Fibroblast of lung (primary cell): ENCODE measurements at regions not wholly inside any gene's neighbourhood (a gene's known extent, or its start where the extent isn't known, plus 50 kb on each side); places are given as distances from the start of the nearest gene placed in this dataset.

Experiments
- DNase-seq, 2 donors: peaks; one replicate each; pipeline versions ENCODE4 v3.0.0 to v3.0.0-alpha.2; 2010; ENCODE audit warnings: low read depth in 2 of 2
- H2AFZ ChIP-seq: 2 replicates; pipeline ENCODE4 v1.5.1; 2012; ENCODE audit warnings: low read length, control low read depth, inconsistent platforms
- H3K27ac ChIP-seq: 2 replicates; pipeline ENCODE4 v1.5.1; 2011; ENCODE audit warnings: low read length, control low read depth; ENCODE audit not compliant: insufficient read depth
- H3K27me3 ChIP-seq: 2 replicates; pipeline ENCODE4 v1.5.1; 2011; ENCODE audit warnings: mild to moderate bottlenecking, low read length; ENCODE audit not compliant: control insufficient read depth, insufficient read depth
- H3K36me3 ChIP-seq: 2 replicates; pipeline ENCODE4 v1.5.1; 2011; ENCODE audit warnings: low read length; ENCODE audit not compliant: control insufficient read depth, insufficient read depth
- H3K4me1 ChIP-seq: 2 replicates; pipeline ENCODE4 v1.5.1; 2011; ENCODE audit warnings: low read length; ENCODE audit not compliant: control insufficient read depth, insufficient read depth; ENCODE audit errors: extremely low read depth
- H3K4me2 ChIP-seq: 2 replicates; pipeline ENCODE4 v1.5.1; 2011; ENCODE audit warnings: low read length, control low read depth; ENCODE audit not compliant: insufficient read depth; ENCODE audit errors: extremely low read depth
- H3K4me3 ChIP-seq, 4 experiments: fragments of 200-600 bp in 1 of 4; sonication (generic) in 1 of 4; replicated peaks in 1 of 4; 2 replicates each; pipeline ENCODE4 v1.5.1; 2011 to 2016; ENCODE audit warnings: low read length in 4 of 4, low read depth in 3 of 4, mild to moderate bottlenecking in 3 of 4, control low read depth in 2 of 4, inconsistent platforms in 1 of 4, mixed read lengths in 1 of 4; ENCODE audit not compliant: insufficient read depth in 1 of 4; ENCODE audit errors: control extremely low read depth in 1 of 4
- H3K79me2 ChIP-seq: 2 replicates; pipeline ENCODE4 v1.5.1; 2012; ENCODE audit warnings: mild to moderate bottlenecking, low read length, inconsistent platforms; ENCODE audit not compliant: control insufficient read depth, insufficient read depth
- H3K9ac ChIP-seq: 2 replicates; pipeline ENCODE4 v1.5.1; 2011; ENCODE audit warnings: mild to moderate bottlenecking, low read length, control low read depth; ENCODE audit not compliant: insufficient read depth
- H3K9me3 ChIP-seq: 2 replicates; pipeline ENCODE4 v1.5.1; 2012; ENCODE audit warnings: low read depth, low read length; ENCODE audit not compliant: control insufficient read depth, insufficient read depth
- H4K20me1 ChIP-seq: 2 replicates; pipeline ENCODE4 v1.5.1; 2011; ENCODE audit warnings: low read length; ENCODE audit not compliant: control insufficient read depth, insufficient read depth; ENCODE audit errors: extremely low read depth
- EZH2 ChIP-seq: IDR thresholded peaks from 2 replicates; pipeline ENCODE4 v1.5.1; 2012; ENCODE audit warnings: low read length, control low read depth, mild to moderate bottlenecking; ENCODE audit errors: missing control alignments
- TF ChIP-seq, protein P1 (sequence below), 2 donors: IDR thresholded peaks in 1 of 2; conservative IDR thresholded peaks in 1 of 2; 1 replicate in 1 of 2; 2 replicates in 1 of 2; pipeline ENCODE4 v1.5.1; 2011 to 2012; ENCODE audit warnings: low read length in 2 of 2, control low read depth in 1 of 2, inconsistent platforms in 1 of 2, low read depth in 1 of 2, mild to moderate bottlenecking in 1 of 2

DNA sequence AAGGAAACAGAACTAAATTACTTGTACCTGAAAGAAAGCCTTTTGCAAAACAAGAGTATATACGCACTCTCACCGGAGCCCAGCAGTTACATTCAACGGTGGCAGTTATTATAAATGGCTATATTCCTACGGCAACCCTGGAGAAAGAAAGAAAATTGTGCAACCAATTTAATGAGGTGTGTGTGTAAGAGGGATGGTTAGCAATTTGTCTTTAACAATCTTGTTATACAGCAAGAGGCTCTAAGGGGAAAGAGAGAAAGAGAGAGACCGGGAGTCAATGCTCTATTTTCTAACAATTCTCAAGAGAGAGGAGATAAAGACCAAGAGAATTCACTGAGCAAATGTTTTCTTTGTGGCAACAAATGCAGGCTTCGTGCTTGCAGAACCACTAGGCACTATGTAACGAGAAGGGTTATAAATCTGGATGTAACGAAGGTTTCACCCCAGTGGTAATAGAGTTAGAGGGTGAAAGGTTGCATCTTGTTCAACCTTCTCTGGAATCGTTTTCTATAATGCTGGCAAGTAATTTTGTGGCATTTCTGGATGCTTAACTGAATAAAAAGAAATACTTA is 359.1 kb upstream of the SPRED2 start:
- Histone ChIP-seq H3K9ac (no peak overlapping the region), H3K27me3 (no peaks in the 10 kb centered on the region), H3K36me3 (no peaks in the 10 kb centered on the region), H4K20me1 (no peaks in the 10 kb centered on the region), H3K9me3 (no peaks in the 10 kb centered on the region), H3K4me3 (no peak overlapping the region), H3K79me2 (no peaks in the 10 kb centered on the region), H3K27ac (no peak overlapping the region), H3K4me1 (no peaks in the 10 kb centered on the region), H2AFZ (no peak overlapping the region), H3K4me2 (no peak overlapping the region)
- TF ChIP-seq, protein P1, sequence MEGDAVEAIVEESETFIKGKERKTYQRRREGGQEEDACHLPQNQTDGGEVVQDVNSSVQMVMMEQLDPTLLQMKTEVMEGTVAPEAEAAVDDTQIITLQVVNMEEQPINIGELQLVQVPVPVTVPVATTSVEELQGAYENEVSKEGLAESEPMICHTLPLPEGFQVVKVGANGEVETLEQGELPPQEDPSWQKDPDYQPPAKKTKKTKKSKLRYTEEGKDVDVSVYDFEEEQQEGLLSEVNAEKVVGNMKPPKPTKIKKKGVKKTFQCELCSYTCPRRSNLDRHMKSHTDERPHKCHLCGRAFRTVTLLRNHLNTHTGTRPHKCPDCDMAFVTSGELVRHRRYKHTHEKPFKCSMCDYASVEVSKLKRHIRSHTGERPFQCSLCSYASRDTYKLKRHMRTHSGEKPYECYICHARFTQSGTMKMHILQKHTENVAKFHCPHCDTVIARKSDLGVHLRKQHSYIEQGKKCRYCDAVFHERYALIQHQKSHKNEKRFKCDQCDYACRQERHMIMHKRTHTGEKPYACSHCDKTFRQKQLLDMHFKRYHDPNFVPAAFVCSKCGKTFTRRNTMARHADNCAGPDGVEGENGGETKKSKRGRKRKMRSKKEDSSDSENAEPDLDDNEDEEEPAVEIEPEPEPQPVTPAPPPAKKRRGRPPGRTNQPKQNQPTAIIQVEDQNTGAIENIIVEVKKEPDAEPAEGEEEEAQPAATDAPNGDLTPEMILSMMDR (conservative IDR thresholded peaks at IDR 0.05 in 1 of 2, IDR thresholded peaks at IDR 0.05 in 1 of 2; ENCODE audit: low read depth in 1 of 2, low read length in 2 of 2) = no peak
- no peak for TF ChIP-seq EZH2
- no peak for DNase-seq

DNA sequence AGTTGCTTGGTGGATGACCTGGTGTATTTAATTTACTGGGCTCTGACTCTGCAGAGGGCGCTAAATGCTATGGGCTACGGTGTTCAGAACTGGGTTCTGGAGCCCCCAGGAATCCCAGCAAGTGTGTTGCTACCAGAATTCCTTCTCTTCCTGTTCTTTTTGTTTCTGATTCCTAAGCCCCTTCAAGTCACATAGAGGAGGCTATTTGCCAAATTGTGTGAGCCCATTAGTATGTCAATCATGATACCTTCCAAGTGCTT is 358.2 kb upstream of the SPRED2 start:
- Histone ChIP-seq H3K36me3 (no peaks in the 10 kb centered on the region), H3K4me3 (no peak overlapping the region), H3K4me2 (no peak overlapping the region), H3K9ac (no peak overlapping the region), H3K4me1 (no peaks in the 10 kb centered on the region), H2AFZ (no peak overlapping the region), H3K27ac (no peak overlapping the region), H3K27me3 (no peaks in the 10 kb centered on the region), H3K9me3 (no peaks in the 10 kb centered on the region), H4K20me1 (no peaks in the 10 kb centered on the region), H3K79me2 (no peaks in the 10 kb centered on the region)
- no peak for DNase-seq
- TF ChIP-seq EZH2 = no peak
- TF ChIP-seq, protein P1 (conservative IDR thresholded peaks at IDR 0.05 in 1 of 2, IDR thresholded peaks at IDR 0.05 in 1 of 2; ENCODE audit: low read depth in 1 of 2, low read length in 2 of 2) = no peak

DNA sequence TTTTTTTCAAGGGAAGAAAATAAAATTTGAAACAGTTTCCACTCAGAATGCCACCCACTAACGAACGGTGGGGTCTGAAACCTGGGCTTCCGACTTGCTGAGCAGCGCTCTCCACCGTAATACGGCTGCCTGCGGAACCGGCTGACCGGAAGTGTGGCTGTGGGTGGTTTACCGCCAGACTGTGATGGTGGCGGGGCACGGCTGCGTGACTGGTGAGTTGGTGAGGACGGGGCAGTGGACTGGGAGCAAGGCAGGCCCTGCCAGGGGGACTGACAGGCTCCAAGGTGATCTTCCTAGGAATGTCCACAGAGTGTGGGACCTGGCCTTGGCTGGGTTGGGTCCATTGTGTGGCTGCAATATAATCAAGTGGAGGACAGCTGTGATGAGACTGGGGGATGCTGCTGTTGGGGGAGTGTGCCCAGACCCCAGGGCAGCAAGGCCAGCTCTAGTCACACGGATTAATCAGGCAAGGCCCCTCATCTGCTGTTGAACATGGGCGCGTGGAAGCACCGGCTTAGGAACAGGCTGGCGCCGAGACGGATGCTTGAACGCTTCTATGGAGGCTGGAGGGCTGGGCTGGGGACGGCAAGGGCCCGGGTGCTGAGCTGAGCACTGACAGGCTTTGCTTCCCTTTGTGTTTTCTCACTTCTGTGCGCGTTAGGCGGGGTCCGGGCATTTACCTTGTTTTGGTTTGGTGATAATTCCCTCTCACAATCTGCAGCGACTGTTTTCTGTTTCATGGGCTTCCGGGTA is 357.7 kb upstream of the SPRED2 start:
- Histone ChIP-seq H3K9me3 (no peaks in the 10 kb centered on the region), H3K4me3 (no peak overlapping the region), H3K4me2 (no peak overlapping the region), H3K79me2 (no peaks in the 10 kb centered on the region), H2AFZ (no peak overlapping the region), H3K36me3 (no peaks in the 10 kb centered on the region), H3K4me1 (no peaks in the 10 kb centered on the region), H3K27me3 (no peaks in the 10 kb centered on the region), H4K20me1 (no peaks in the 10 kb centered on the region), H3K9ac (no peak overlapping the region), H3K27ac (no peak overlapping the region)
- TF ChIP-seq EZH2 = no peak
- TF ChIP-seq, protein P1 (conservative IDR thresholded peaks at IDR 0.05 in 1 of 2, IDR thresholded peaks at IDR 0.05 in 1 of 2; ENCODE audit: low read depth in 1 of 2, low read length in 2 of 2) = no peak
- no peak for DNase-seq
